ENCODE measurements at regions not wholly inside any gene's neighbourhood (a gene's known extent, or its start where the extent isn't known, plus 50 kb on each side); places are given as distances from the start of the nearest gene placed in this dataset.
A peak's percentile ranks its signal among the peaks of the same experiment; 100 is the strongest.

DNA sequence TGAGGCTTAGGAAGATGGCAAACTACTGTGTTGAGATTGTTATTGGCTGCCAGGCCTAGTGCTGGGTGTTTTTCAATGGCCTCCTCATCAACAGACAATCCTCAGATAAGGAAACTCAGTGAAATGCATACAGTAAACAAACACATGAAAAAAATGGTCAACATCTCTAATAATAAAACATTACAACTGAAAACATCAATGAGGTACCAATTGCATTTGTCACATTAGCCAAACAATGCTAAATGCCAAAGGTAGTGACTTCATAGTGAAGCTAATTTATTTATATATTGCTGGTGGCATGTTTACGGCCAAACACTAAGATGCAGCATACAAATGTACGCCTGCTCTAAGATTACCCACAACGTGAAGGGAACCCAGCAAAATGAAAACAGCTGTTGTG, 224.0 kb upstream of the UBL3 start:
- WGBS, 2 donors: 80 to 81% methylated on average over 3 of the region's 3 CpGs
- no peak for TF ChIP-seq POLR2AphosphoS5 (IDR thresholded peaks at IDR 0.05)
- no peak for TF ChIP-seq EP300 (IDR thresholded peaks at IDR 0.05)
- no peak for TF ChIP-seq CTCF (IDR thresholded peaks at IDR 0.05)
- no peak for TF ChIP-seq POLR2A (IDR thresholded peaks at IDR 0.05)
- H3K27me3 ChIP-seq: no peaks in the 10 kb centered on the region
- no peaks in the 10 kb centered on the region for H3K4me1 ChIP-seq
- H3K9me3 ChIP-seq: no peaks in the 10 kb centered on the region
- no peak overlapping the region for H3K4me3 ChIP-seq
- H3K36me3 ChIP-seq: no peaks in the 10 kb centered on the region
- DNase-seq (no peak), ATAC-seq (ENCODE audit: low FRiP score in 2 of 2) (no peak)
- H3K27ac ChIP-seq: no peak overlapping the region

GRCh38 chr13:30072818-30073186, 222.4 kb upstream of the UBL3 start:
- H3K27me3 ChIP-seq: no peaks in the 10 kb centered on the region
- no peaks in the 10 kb centered on the region for H3K36me3 ChIP-seq
- 61 to 68% methylated on average over 2 of the region's 2 CpGs for WGBS, 2 donors
- peak overlapping the region in 1 of 4 donors; percentile 32 for H3K27ac ChIP-seq
- DNase-seq: no peak
- ATAC-seq (ENCODE audit: low FRiP score in 2 of 2): peak; percentile 10 to 17
- no peak for TF ChIP-seq POLR2A (IDR thresholded peaks at IDR 0.05)
- H3K4me1 ChIP-seq: no peaks in the 10 kb centered on the region
- H3K9me3 ChIP-seq: no peaks in the 10 kb centered on the region
- no peak overlapping the region for H3K4me3 ChIP-seq

DNA sequence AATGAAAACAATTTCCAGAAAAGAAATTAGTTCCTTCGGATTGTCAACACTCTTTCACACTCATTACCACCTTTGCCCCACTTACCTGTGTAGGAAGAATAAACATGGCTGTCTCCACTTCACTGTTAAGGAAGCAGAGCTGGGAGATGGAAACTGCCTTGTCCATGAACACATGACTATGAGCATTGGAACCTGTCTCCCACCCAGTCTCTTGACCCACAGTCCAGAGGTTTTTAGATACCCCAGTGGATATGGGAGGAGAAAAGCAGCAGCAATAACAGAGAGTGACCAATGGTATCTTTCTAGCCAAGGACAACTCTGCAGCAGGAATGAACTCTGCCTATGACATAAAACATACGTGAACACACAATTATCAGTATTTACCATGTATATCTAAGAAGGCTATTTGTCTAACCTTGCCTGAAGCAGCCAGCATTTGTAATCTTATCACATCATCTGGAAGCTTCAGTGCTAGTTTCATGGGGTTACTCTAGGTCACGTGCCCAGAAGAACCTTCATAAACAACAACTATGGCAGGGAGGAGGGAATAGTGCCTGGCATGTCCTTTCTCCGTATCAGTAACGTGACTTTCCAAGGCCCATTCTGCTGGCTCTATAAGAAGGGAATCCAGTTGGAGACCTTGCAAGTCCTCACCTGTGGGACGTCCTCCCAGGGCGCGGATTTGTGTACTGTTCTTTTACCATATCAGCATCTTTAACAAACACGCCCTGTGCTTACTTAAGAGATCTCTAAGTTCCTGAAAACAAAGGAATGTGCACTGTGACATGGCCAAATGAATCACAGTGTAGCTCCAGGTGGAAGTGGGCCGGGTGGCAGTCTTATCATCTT, 221.8 kb upstream of the UBL3 start:
- WGBS, 2 donors: 64 to 67% methylated on average over 10 of the region's 10 CpGs
- peak; percentile 60 to 89 for ATAC-seq (ENCODE audit: low FRiP score in 2 of 2)
- Histone ChIP-seq H3K4me3 (no peak overlapping the region), H3K36me3 (no peaks in the 10 kb centered on the region), H3K4me1 (no peaks in the 10 kb centered on the region), H3K9me3 (no peaks in the 10 kb centered on the region), H3K27me3 (no peaks in the 10 kb centered on the region), H3K27ac (peak overlapping the region in 2 of 4 donors; percentile 21 to 32)
- TF ChIP-seq EP300 (IDR thresholded peaks at IDR 0.05): peak in 1 of 4 donors; percentile 48
- TF ChIP-seq POLR2AphosphoS5 (IDR thresholded peaks at IDR 0.05): peak in 1 of 2 donors; percentile 21
- no peak for TF ChIP-seq POLR2A (IDR thresholded peaks at IDR 0.05)
- TF ChIP-seq CTCF (IDR thresholded peaks at IDR 0.05): no peak
- peak in 1 of 2 donors; percentile 67 for DNase-seq

DNA sequence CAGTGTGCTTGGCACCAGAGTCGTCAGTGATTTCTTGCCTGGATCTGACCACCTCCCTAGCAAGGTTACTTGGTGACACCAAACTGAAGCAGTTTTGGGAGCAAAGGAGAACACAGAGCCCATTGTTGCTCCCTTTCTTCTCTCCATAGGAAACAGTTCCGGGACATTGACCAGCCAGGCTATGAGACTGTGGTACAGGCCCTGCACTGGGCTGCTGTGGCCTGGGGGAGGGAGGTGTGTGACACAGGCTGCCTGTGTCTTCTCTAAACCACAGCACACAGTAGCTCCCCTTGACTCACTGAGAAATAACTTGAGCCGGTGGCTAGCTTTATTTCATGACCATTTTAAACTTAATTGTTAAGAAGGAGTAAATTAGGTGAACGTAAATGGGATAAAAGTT, 214.8 kb upstream of the UBL3 start:
- Histone ChIP-seq H3K4me1 (no peaks in the 10 kb centered on the region), H3K27ac (no peak overlapping the region), H3K4me3 (no peak overlapping the region), H3K27me3 (no peaks in the 10 kb centered on the region), H3K36me3 (no peaks in the 10 kb centered on the region), H3K9me3 (no peaks in the 10 kb centered on the region)
- no peak for DNase-seq
- 90 to 92% methylated on average over 3 to 4 of the region's 4 CpGs for WGBS, 2 donors
- no peak for ATAC-seq (ENCODE audit: low FRiP score in 2 of 2)
- TF ChIP-seq EP300 (IDR thresholded peaks at IDR 0.05) (no peak), CTCF (IDR thresholded peaks at IDR 0.05) (no peak), POLR2AphosphoS5 (IDR thresholded peaks at IDR 0.05) (no peak), POLR2A (IDR thresholded peaks at IDR 0.05) (no peak)

DNA sequence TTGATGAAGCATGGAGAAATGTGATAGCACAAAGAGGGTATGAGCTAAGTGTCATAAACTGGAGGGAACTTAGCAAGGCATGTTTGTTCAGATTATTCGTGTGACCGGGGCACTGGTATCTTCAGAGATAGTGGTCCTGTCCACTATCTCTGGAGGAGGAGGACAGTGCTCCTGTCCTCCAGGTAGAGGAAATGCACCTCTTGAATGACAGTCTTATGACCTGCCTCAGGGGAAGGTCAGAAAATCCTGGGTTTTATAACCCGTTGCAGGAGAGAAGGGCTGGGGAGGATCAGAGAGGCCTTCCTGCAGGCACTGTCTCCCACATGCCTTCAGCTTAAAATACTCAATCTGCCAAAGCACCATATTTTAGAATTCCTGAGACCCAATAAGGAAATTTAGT, 213.5 kb upstream of the UBL3 start:
- H3K9me3 ChIP-seq: no peaks in the 10 kb centered on the region
- no peaks in the 10 kb centered on the region for H3K36me3 ChIP-seq
- ATAC-seq (ENCODE audit: low FRiP score in 2 of 2) (no peak), DNase-seq (no peak)
- TF ChIP-seq POLR2A (IDR thresholded peaks at IDR 0.05) (no peak), CTCF (IDR thresholded peaks at IDR 0.05) (no peak), POLR2AphosphoS5 (IDR thresholded peaks at IDR 0.05) (no peak), EP300 (IDR thresholded peaks at IDR 0.05) (no peak)
- no peaks in the 10 kb centered on the region for H3K4me1 ChIP-seq
- WGBS, 2 donors: 81 to 88% methylated on average over 3 of the region's 3 CpGs
- no peak overlapping the region for H3K27ac ChIP-seq
- H3K4me3 ChIP-seq: no peak overlapping the region
- H3K27me3 ChIP-seq: no peaks in the 10 kb centered on the region

Measured in upper lobe of left lung (tissue), 6 donors.